HG03095 (cell line): ENCODE measurements at regions not wholly inside any gene's neighbourhood (a gene's known extent, or its start where the extent isn't known, plus 50 kb on each side); places are given as distances from the start of the nearest gene placed in this dataset.
"Not testable (repeated sequence)": the region's sequence is repeated elsewhere in the genome, so short reads cannot be mapped to it uniquely, and the experiment has no call there.

Source experiments
- ATAC-seq: cut with Tn5 transposase; IDR thresholded peaks from one replicate; pipeline ENCODE4 v1.9.1; 2021; ENCODE audit warnings: moderate library complexity; ENCODE audit not compliant: unreplicated experiment

- no peak for ATAC-seq
Measured at GRCh38 chr7:86209036-86209435, 434.7 kb upstream of the GRM3 start.

- no peak for ATAC-seq
Measured at GRCh38 chr7:86207740-86208139, 436.0 kb upstream of the GRM3 start.

GRCh38 chr7:86202833-86203232 is 440.9 kb upstream of the GRM3 start:
- no peak for ATAC-seq

- ATAC-seq, result no peak
Measured at GRCh38 chr7:86201767-86202166, 441.9 kb upstream of the GRM3 start.

- no peak for ATAC-seq
Measured at GRCh38 chr7:86199881-86200614, 443.7 kb upstream of the GRM3 start.

GRCh38 chr7:86190351-86190750 is 453.4 kb upstream of the GRM3 start:
- ATAC-seq, result no peak

- ATAC-seq, result no peak
Measured at GRCh38 chr7:86181474-86181873, 462.2 kb upstream of the GRM3 start.

GRCh38 chr7:86164827-86165226 is 478.9 kb upstream of the GRM3 start:
- ATAC-seq, result no peak

GRCh38 chr7:86158111-86158510 is 485.6 kb upstream of the GRM3 start:
- no peak for ATAC-seq

- ATAC-seq, result no peak
Measured at GRCh38 chr7:86155623-86156022, 488.1 kb upstream of the GRM3 start.

GRCh38 chr7:86152926-86153325 is 490.8 kb upstream of the GRM3 start:
- ATAC-seq, result no peak

- no peak for ATAC-seq
Measured at GRCh38 chr7:86149024-86149665, 494.6 kb upstream of the GRM3 start.

- no peak for ATAC-seq
Measured at GRCh38 chr7:86148501-86148900, 495.2 kb upstream of the GRM3 start.

GRCh38 chr7:86137343-86137742 is 506.4 kb upstream of the GRM3 start:
- ATAC-seq, result no peak

- ATAC-seq, result no peak
Measured at GRCh38 chr7:86130268-86130667, 513.4 kb upstream of the GRM3 start.

- no peak for ATAC-seq
Measured at GRCh38 chr7:86123476-86123875, 520.2 kb upstream of the GRM3 start.

GRCh38 chr7:86094166-86094669 is 549.5 kb upstream of the GRM3 start:
- no peak for ATAC-seq

- no peak for ATAC-seq
Measured at GRCh38 chr7:86091369-86091768, 552.3 kb upstream of the GRM3 start.

- ATAC-seq, result no peak
Measured at GRCh38 chr7:86089455-86089854, 554.3 kb upstream of the GRM3 start.

- not testable (repeated sequence) for ATAC-seq
Measured at GRCh38 chr7:86064572-86064971, 579.1 kb upstream of the GRM3 start.

- ATAC-seq, result no peak
Measured at GRCh38 chr7:86058649-86059048, 585.1 kb upstream of the GRM3 start.

GRCh38 chr7:86050918-86051317 is 592.8 kb upstream of the GRM3 start:
- no peak for ATAC-seq
